ENCODE measurements at regions not wholly inside any gene's neighbourhood (a gene's known extent, or its start where the extent isn't known, plus 50 kb on each side); places are given as distances from the start of the nearest gene placed in this dataset.
"Not testable (repeated sequence)": the region's sequence is repeated elsewhere in the genome, so short reads cannot be mapped to it uniquely, and the experiment has no call there.

- CTCF ChIA-PET, result no interaction called here
- Histone ChIP-seq H2AFZ (ENCODE audit: control insufficient read depth, low read depth, low read length) (no peak overlapping the region), H3K4me2 (ENCODE audit: control insufficient read depth, insufficient read depth) (no peak overlapping the region), H3K27me3 (replicated peaks in 1 of 2; ENCODE audit: control insufficient read depth in 2 of 2, insufficient read depth in 2 of 2, low read length in 1 of 2) (no peaks in the 10 kb centered on the region), H3K9ac (ENCODE audit: control insufficient read depth, insufficient read depth, low read length) (no peak overlapping the region), H3K27ac (ENCODE audit: control insufficient read depth, insufficient read depth) (no peak overlapping the region), H3K4me3 (no peak overlapping the region), H3K36me3 (ENCODE audit: control insufficient read depth in 2 of 2, insufficient read depth in 2 of 2, low read length in 1 of 2) (no peaks in the 10 kb centered on the region), H3K9me3 (replicated peaks; ENCODE audit: control insufficient read depth, insufficient read depth, low read length) (no peaks in the 10 kb centered on the region), H4K20me1 (ENCODE audit: control insufficient read depth, insufficient read depth) (no peaks in the 10 kb centered on the region), H3K79me2 (ENCODE audit: control insufficient read depth, insufficient read depth, low read length) (no peaks in the 10 kb centered on the region), H3K4me1 (ENCODE audit: control insufficient read depth, insufficient read depth, low read length) (no peaks in the 10 kb centered on the region)
- FAIRE-seq, result no peak
- 9% methylated on average over 5 of the region's 5 CpGs for WGBS (ENCODE audit: insufficient coverage, insufficient replicate concordance, low lambda C conversion rate, missing lambda C conversion rate)
- in situ Hi-C loops (cut with MboI), result no loop called here
- POLR2A ChIA-PET, result no interaction called here
- DNase-seq (ENCODE audit: low read depth, low spot score), result no peak
- intact Hi-C loops (cut with micrococcal nuclease; ENCODE audit: unreplicated experiment), result no loop called here
- no peak for TF ChIP-seq CREM (IDR thresholded peaks at IDR 0.05; ENCODE audit: low read depth)
- no peak for TF ChIP-seq MEF2B (IDR thresholded peaks at IDR 0.05; ENCODE audit: partially characterized antibody, poor library complexity, severe bottlenecking)
- TF ChIP-seq, protein P1, sequence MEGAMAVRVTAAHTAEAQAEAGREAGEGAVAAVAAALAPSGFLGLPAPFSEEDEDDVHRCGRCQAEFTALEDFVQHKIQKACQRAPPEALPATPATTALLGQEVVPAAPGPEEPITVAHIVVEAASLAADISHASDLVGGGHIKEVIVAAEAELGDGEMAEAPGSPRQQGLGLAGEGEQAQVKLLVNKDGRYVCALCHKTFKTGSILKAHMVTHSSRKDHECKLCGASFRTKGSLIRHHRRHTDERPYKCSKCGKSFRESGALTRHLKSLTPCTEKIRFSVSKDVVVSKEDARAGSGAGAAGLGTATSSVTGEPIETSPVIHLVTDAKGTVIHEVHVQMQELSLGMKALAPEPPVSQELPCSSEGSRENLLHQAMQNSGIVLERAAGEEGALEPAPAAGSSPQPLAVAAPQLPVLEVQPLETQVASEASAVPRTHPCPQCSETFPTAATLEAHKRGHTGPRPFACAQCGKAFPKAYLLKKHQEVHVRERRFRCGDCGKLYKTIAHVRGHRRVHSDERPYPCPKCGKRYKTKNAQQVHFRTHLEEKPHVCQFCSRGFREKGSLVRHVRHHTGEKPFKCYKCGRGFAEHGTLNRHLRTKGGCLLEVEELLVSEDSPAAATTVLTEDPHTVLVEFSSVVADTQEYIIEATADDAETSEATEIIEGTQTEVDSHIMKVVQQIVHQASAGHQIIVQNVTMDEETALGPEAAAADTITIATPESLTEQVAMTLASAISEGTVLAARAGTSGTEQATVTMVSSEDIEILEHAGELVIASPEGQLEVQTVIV (IDR thresholded peaks at IDR 0.05; ENCODE audit: borderline replicate concordance, partially characterized antibody), result no peak
- no peak for TF ChIP-seq CHD1 (IDR thresholded peaks at IDR 0.05; ENCODE audit: low read depth, low read length)
- TF ChIP-seq CHD4 (IDR thresholded peaks at IDR 0.05), result no peak
- no peak for TF ChIP-seq NFYA (IDR thresholded peaks at IDR 0.05; ENCODE audit: borderline replicate concordance, low read depth, low read length)
- TF ChIP-seq NRF1 (conservative IDR thresholded peaks at IDR 0.05; ENCODE audit: low read depth, low read length), result no peak
- TF ChIP-seq MEF2A (IDR thresholded peaks at IDR 0.05; ENCODE audit: insufficient read depth, low read depth, low read length), result no peak
- no peak for TF ChIP-seq SPI1 (IDR thresholded peaks at IDR 0.05; ENCODE audit: borderline replicate concordance, insufficient read depth, low read depth, low read length)
- TF ChIP-seq, protein P2, sequence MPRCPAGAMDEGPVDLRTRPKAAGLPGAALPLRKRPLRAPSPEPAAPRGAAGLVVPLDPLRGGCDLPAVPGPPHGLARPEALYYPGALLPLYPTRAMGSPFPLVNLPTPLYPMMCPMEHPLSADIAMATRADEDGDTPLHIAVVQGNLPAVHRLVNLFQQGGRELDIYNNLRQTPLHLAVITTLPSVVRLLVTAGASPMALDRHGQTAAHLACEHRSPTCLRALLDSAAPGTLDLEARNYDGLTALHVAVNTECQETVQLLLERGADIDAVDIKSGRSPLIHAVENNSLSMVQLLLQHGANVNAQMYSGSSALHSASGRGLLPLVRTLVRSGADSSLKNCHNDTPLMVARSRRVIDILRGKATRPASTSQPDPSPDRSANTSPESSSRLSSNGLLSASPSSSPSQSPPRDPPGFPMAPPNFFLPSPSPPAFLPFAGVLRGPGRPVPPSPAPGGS (IDR thresholded peaks at IDR 0.05; ENCODE audit: borderline replicate concordance, insufficient read depth, low read depth, low read length, poor library complexity, severe bottlenecking), result no peak
- TF ChIP-seq SREBF2 (IDR thresholded peaks at IDR 0.05; ENCODE audit: low read length), result no peak
- TF ChIP-seq NFYB (IDR thresholded peaks at IDR 0.05; ENCODE audit: insufficient read depth, low read depth, low read length), result no peak
- TF ChIP-seq RB1 (IDR thresholded peaks at IDR 0.05; ENCODE audit: borderline replicate concordance), result no peak
- TF ChIP-seq NR2C2 (IDR thresholded peaks at IDR 0.05; ENCODE audit: borderline replicate concordance, control insufficient read depth, insufficient read length, low read depth), result no peak
- RAD21 ChIA-PET (ENCODE audit: unreplicated experiment), result no interaction called here
- ATAC-seq, result no peak
- no TSS peak for BruUV-seq (replicated peaks)
- SMC1A ChIA-PET (ENCODE audit: uncharacterized antibody, unreplicated experiment), result interaction anchor here (1.4 kb wide), 1 partner anchor 20 kb away, joined by 3 read pairs; no protein-coding TSS in a partner anchor
Measured at GRCh38 chr13:31556376-31556775, 182.9 kb upstream of the RXFP2 start.

- H3K4me3 ChIP-seq; H3K4me1 ChIP-seq (ENCODE audit: control insufficient read depth, insufficient read depth, low read length); H2AFZ ChIP-seq (ENCODE audit: control insufficient read depth, low read depth, low read length); H3K4me2 ChIP-seq (ENCODE audit: control insufficient read depth, insufficient read depth); H3K27me3 ChIP-seq (replicated peaks in 1 of 2; ENCODE audit: control insufficient read depth in 2 of 2, insufficient read depth in 2 of 2, low read length in 1 of 2); H3K9me3 ChIP-seq (replicated peaks; ENCODE audit: control insufficient read depth, insufficient read depth, low read length); in situ Hi-C loops (cut with MboI); ATAC-seq; RAD21 ChIA-PET (ENCODE audit: unreplicated experiment); SMC1A ChIA-PET (ENCODE audit: uncharacterized antibody, unreplicated experiment); DNase-seq (ENCODE audit: low read depth, low spot score); FAIRE-seq; H3K27ac ChIP-seq (ENCODE audit: control insufficient read depth, insufficient read depth); H3K9ac ChIP-seq (ENCODE audit: control insufficient read depth, insufficient read depth, low read length); H3K79me2 ChIP-seq (ENCODE audit: control insufficient read depth, insufficient read depth, low read length); intact Hi-C loops (cut with micrococcal nuclease; ENCODE audit: unreplicated experiment); H3K36me3 ChIP-seq (ENCODE audit: control insufficient read depth in 2 of 2, insufficient read depth in 2 of 2, low read length in 1 of 2); BruUV-seq (replicated peaks); POLR2A ChIA-PET; H4K20me1 ChIP-seq (ENCODE audit: control insufficient read depth, insufficient read depth); CTCF ChIA-PET: not testable (repeated sequence)
- 31% methylated on average over 9 of the region's 9 CpGs for WGBS (ENCODE audit: insufficient coverage, insufficient replicate concordance, low lambda C conversion rate, missing lambda C conversion rate)
Measured at GRCh38 chr13:31584221-31584620, 155.1 kb upstream of the RXFP2 start.

Measured in GM12878 (cell line).